H7 (cell line): ENCODE measurements at regions not wholly inside any gene's neighbourhood (a gene's known extent, or its start where the extent isn't known, plus 50 kb on each side); places are given as distances from the start of the nearest gene placed in this dataset.

Experiments used
- DNase-seq: peaks from one replicate; pipeline ENCODE4 v3.0.0; 2012
- H3K27me3 ChIP-seq: 2 replicates; pipeline ENCODE4 v1.6.0; 2011; ENCODE audit warnings: mild to moderate bottlenecking, low read length; ENCODE audit not compliant: control insufficient read depth, insufficient read depth
- H3K36me3 ChIP-seq: replicated peaks from 2 replicates; pipeline ENCODE4 v1.5.1; 2011; ENCODE audit warnings: low read length; ENCODE audit not compliant: control insufficient read depth, insufficient read depth
- H3K4me3 ChIP-seq: 2 replicates; pipeline ENCODE4 v1.5.1; 2011; ENCODE audit warnings: low read depth, mild to moderate bottlenecking, control low read depth, low read length, moderate library complexity; ENCODE audit not compliant: insufficient read depth

GRCh38 chr2:142786918-142787702 is 90.4 kb upstream of the KYNU start:
- DNase-seq: no peak
- no peaks in the 10 kb centered on the region for H3K27me3 ChIP-seq
- no peak overlapping the region for H3K4me3 ChIP-seq
- H3K36me3 ChIP-seq: no peaks in the 10 kb centered on the region

DNA sequence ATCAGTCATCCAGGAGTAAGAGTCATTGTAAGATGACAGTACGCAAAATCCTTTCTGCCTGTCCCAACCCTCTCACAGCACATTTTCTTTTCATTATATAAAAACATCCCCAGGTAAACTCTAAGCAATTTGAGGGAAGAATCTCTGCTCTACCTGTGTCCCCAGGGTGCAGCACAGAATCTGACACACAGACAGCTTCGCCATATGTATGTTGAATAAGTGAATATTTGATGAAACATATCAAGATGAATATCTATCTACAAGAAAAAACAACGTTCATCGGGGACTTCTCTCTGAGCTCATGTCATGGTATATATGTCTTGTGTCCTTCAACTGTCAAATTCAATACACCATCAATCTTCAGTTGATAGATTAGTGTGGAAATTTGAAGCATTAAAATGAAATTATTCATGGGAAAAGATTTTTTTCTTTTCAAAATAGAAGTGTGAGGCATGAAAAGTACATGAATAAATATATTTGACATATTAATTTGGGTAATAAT is 94.5 kb upstream of the KYNU start:
- DNase-seq: no peak
- H3K36me3 ChIP-seq: no peaks in the 10 kb centered on the region
- H3K4me3 ChIP-seq: no peak overlapping the region
- H3K27me3 ChIP-seq: no peaks in the 10 kb centered on the region

GRCh38 chr2:142781146-142781545 is 96.3 kb upstream of the KYNU start:
- H3K4me3 ChIP-seq: no peak overlapping the region
- no peak for DNase-seq
- H3K36me3 ChIP-seq: no peaks in the 10 kb centered on the region
- H3K27me3 ChIP-seq: no peaks in the 10 kb centered on the region

DNA sequence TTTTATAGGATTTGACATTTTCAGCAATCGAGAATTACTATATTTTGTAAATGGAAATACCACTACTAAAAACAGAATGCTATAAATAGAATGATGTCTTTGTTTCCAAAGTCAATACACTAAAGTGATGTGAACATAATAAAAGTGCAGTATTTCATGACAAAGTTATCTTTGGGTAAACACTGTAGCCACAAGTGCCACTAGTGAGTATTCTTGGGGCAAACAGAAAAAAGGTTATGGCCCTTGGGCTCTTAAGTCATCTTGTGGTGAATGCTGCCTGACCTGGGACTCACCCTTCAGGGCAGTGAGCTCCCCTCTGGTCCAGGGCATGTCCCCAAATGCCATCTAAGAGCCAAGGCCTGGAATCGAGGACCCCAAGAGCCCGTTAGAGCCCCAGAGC is 99.2 kb upstream of the KYNU start:
- no peak overlapping the region for H3K4me3 ChIP-seq
- no peaks in the 10 kb centered on the region for H3K27me3 ChIP-seq
- no peak for DNase-seq
- no peaks in the 10 kb centered on the region for H3K36me3 ChIP-seq

DNA sequence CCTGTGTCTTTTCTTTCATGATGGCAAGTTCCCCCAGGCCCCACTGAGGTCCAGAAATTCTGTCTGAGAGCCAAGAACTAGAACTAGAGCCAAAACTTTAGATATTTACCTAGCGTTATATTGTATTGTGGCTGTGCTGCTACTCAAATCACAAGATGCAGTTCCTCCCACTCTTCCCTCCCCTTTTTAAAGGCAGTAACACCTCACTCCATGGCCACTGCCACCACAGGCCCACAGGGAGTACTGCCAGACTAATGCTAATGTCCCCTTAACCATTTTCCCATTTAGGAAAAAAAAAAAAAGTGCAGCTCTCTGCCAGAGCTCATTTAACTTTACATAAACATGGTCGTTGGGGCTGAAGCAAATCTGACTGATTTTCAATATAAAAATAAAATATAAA is 99.7 kb upstream of the KYNU start:
- Histone ChIP-seq H3K4me3 (no peak overlapping the region), H3K27me3 (no peaks in the 10 kb centered on the region), H3K36me3 (no peaks in the 10 kb centered on the region)
- DNase-seq: no peak

DNA sequence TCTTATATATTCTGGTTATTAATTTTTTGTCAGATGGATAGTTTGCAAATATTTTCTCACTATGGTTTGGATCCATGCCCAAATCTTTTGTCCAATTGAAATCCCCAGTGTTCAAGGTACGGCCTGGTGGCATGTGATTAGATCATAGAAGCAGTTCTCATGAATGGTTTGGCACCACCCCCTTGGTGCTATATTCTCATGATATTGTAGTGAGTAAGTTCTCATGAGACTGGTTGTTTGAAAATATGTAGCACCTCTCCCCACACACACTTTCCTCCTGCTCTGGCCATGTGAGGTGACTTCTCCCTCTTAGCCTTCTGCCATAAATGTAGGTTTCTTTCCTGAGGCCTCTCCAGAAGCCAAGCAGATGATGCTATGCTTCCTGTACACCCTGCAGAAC is 107.7 kb upstream of the KYNU start:
- Histone ChIP-seq H3K36me3 (no peaks in the 10 kb centered on the region), H3K27me3 (no peaks in the 10 kb centered on the region), H3K4me3 (no peak overlapping the region)
- no peak for DNase-seq

DNA sequence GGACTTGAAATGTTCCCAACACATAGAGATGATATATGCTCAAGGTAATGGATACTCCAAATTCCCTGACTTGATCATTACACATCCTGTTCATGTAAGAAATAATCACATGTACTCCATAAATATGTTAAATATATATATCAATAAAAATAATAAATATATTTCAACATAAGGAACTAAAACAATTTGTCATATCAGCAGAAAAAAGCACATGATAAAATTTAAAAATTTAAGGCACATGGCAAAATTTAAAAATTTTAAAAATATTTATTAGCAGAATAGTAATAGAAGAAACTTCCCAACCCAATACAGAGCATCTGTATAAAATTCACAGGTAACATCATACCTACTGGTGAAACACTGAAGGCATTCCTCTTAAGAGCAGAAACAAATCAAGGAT is 109.6 kb upstream of the KYNU start:
- DNase-seq: no peak
- H3K4me3 ChIP-seq: no peak overlapping the region
- no peaks in the 10 kb centered on the region for H3K36me3 ChIP-seq

DNA sequence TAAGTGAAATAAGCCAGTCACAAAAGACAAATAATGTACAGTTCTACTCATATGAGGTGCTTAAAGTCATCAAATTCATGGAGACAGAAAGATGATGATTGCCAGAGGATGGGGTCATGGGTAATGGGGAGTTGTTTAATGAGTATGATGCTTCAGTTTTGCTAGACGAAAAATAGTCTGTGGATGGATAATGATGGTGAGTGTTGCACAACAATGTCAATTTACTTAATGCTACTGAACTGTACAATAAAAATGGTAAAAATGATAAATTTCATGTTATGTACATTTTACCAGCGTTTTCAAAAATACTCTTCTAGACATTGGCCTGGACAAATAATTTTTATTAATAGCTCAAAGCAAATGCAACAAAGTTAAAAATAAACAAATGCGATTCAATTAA is 118.5 kb upstream of the KYNU start:
- no peak overlapping the region for H3K4me3 ChIP-seq
- no peak for DNase-seq
- no peaks in the 10 kb centered on the region for H3K36me3 ChIP-seq
- H3K27me3 ChIP-seq: no peaks in the 10 kb centered on the region

More for the DNA sequence above, 109.6 kb upstream of the KYNU start:
- H3K27me3 ChIP-seq: no peaks in the 10 kb centered on the region

DNA sequence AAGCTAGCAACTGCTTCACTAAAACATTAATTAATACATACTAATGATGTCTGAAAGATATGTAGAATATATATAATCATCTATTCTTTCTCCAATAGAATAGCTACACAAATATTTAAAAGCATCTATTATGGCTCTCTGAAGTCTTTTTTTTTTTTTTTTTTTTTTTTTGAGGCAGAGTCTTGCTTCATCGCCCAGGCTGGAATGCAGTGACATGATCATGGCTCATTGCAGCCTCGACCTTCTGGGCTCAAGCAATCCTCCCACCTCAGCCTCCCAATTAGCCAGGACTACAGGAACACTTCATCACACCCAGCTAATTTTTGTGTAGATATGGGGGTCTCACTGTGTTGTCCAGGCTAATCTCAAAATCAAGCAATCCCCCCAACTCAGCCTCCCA is 120.4 kb upstream of the KYNU start:
- no peaks in the 10 kb centered on the region for H3K36me3 ChIP-seq
- DNase-seq: no peak
- no peaks in the 10 kb centered on the region for H3K27me3 ChIP-seq
- no peak overlapping the region for H3K4me3 ChIP-seq

- Histone ChIP-seq H3K36me3 (no peaks in the 10 kb centered on the region), H3K4me3 (no peak overlapping the region), H3K27me3 (no peaks in the 10 kb centered on the region)
- DNase-seq: no peak
Observed at GRCh38 chr2:142756430-142756829, 121.0 kb upstream of the KYNU start.

- Histone ChIP-seq H3K27me3 (no peaks in the 10 kb centered on the region), H3K4me3 (no peak overlapping the region), H3K36me3 (no peaks in the 10 kb centered on the region)
- DNase-seq: no peak
Observed at GRCh38 chr2:142755191-142755590, 122.3 kb upstream of the KYNU start.

- no peak overlapping the region for H3K4me3 ChIP-seq
- no peaks in the 10 kb centered on the region for H3K27me3 ChIP-seq
- no peaks in the 10 kb centered on the region for H3K36me3 ChIP-seq
- DNase-seq: no peak
Observed at GRCh38 chr2:142754182-142754581, 123.3 kb upstream of the KYNU start.

- no peak for DNase-seq
- Histone ChIP-seq H3K36me3 (no peaks in the 10 kb centered on the region), H3K27me3 (no peaks in the 10 kb centered on the region), H3K4me3 (no peak overlapping the region)
Observed at GRCh38 chr2:142750858-142751257, 126.6 kb upstream of the KYNU start.

GRCh38 chr2:142748559-142749099 is 128.8 kb upstream of the KYNU start:
- no peak for DNase-seq
- Histone ChIP-seq H3K27me3 (no peaks in the 10 kb centered on the region), H3K4me3 (no peak overlapping the region), H3K36me3 (no peaks in the 10 kb centered on the region)

- Histone ChIP-seq H3K36me3 (no peaks in the 10 kb centered on the region), H3K27me3 (no peaks in the 10 kb centered on the region)
Observed at GRCh38 chr2:142745691-142746090, 131.8 kb upstream of the KYNU start.

More at GRCh38 chr2:142745691-142746090, 131.8 kb upstream of the KYNU start:
- no peak for DNase-seq
- H3K4me3 ChIP-seq: no peak overlapping the region
